ENCODE measurements at regions not wholly inside any gene's neighbourhood (a gene's known extent, or its start where the extent isn't known, plus 50 kb on each side); places are given as distances from the start of the nearest gene placed in this dataset.
A peak's percentile ranks its signal among the peaks of the same experiment; 100 is the strongest.
"Not testable (repeated sequence)": the region's sequence is repeated elsewhere in the genome, so short reads cannot be mapped to it uniquely, and the experiment has no call there.

DNA sequence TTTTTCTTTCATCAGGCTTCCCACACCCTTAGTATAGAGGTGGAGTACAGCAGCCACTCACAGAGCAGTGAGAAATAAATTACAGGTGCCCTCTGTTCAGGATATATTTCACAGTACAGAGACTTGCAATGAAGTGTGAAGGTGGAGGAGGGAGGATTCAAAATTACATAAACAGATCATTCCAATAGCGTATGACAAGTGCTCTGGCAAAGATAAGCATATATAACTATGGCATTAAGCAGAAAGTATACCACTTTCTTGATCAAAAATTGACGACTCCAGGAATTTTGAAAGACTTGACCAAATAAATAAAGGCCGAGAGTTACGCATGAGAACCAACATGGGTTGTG lies 108.7 kb downstream of the GPX5 start:
- peak overlapping the region; percentile 41 for H3K4me3 ChIP-seq (ENCODE audit: low read depth, low read length)
- TF ChIP-seq, protein P1, sequence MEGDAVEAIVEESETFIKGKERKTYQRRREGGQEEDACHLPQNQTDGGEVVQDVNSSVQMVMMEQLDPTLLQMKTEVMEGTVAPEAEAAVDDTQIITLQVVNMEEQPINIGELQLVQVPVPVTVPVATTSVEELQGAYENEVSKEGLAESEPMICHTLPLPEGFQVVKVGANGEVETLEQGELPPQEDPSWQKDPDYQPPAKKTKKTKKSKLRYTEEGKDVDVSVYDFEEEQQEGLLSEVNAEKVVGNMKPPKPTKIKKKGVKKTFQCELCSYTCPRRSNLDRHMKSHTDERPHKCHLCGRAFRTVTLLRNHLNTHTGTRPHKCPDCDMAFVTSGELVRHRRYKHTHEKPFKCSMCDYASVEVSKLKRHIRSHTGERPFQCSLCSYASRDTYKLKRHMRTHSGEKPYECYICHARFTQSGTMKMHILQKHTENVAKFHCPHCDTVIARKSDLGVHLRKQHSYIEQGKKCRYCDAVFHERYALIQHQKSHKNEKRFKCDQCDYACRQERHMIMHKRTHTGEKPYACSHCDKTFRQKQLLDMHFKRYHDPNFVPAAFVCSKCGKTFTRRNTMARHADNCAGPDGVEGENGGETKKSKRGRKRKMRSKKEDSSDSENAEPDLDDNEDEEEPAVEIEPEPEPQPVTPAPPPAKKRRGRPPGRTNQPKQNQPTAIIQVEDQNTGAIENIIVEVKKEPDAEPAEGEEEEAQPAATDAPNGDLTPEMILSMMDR (IDR thresholded peaks at IDR 0.05; ENCODE audit: insufficient read depth, low read length, poor library complexity, severe bottlenecking): no peak
- DNase-seq (ENCODE audit: low read depth): no peak
- H3K27me3 ChIP-seq (ENCODE audit: control insufficient read depth, insufficient read depth, low read length): peaks cover 20% of the 10 kb centered on the region
- no peaks in the 10 kb centered on the region for H3K36me3 ChIP-seq (ENCODE audit: control insufficient read depth, insufficient read depth, low read length)

DNA sequence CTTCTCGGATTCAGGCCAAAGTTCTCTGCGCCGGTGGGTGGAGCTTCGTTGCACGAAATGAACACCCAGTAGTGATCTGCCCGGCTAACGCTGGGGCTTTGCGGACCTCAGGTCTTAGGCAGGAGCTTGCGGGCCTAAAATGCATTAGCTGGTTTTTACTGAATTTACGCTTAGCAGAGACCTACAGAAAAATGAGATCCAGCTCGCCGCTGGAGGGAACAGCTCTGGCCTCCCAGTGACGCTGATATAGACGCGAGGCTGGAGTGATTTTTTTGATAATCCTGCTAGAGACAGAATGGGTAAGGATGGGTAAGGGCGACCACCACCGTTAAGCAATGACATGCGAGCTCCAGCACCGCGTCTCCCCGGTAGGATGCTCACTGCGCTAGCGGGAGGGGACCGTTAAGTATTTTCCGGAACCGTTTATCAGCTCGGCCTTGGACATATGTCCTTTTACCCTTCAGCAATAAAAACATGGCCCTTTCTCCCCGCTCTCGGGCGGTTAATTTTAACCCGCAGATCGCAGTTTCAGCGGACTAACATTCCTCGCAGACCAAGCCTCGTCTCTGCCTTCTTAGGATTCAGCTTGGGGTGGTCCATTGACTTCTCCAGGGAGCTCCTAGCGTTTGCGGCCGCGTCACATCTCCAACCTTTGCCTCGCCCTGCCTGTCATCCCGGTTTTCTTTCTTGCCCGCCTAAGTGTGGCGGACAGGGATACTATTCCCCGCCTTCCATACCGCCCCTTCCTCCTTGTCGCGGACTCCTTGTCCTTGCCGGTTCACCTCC lies 109.3 kb downstream of the GPX5 start:
- H3K4me3 ChIP-seq (ENCODE audit: low read depth, low read length): peak overlapping the region; percentile 41
- DNase-seq (ENCODE audit: low read depth): no peak
- H3K27me3 ChIP-seq (ENCODE audit: control insufficient read depth, insufficient read depth, low read length): peaks cover 20% of the 10 kb centered on the region
- TF ChIP-seq, protein P1 (IDR thresholded peaks at IDR 0.05; ENCODE audit: insufficient read depth, low read length, poor library complexity, severe bottlenecking): no peak
- H3K36me3 ChIP-seq (ENCODE audit: control insufficient read depth, insufficient read depth, low read length): no peaks in the 10 kb centered on the region

DNA sequence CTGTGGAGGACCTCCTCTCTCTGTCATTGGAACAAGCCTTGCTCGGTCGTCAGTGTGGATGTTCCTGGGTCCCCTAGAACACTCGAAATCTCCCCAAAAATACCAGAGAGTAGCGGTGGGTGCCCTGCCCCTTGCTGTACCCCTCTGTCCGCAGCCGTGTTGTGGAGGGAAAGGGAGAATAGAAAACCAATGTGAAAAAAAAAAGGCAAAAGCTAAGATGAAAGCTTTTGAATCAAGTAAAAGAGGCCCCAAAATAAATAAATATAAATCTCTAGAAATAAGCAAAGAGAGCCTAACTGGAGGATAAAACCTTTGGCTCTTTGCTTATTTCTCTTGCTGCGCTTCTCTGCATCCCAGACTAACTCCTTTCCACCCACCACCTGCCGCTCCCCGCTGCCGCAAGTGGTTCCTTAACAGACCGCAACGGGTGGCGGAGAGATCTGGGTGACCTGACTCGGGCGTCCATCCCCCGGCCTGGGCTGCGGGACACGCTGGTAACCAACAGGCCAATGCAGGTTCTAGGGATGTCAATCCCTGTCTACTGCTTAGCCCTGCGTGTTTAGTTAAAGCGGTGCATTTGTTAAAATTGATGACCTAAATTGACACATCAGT lies 110.0 kb downstream of the GPX5 start:
- Histone ChIP-seq H3K27me3 (ENCODE audit: control insufficient read depth, insufficient read depth, low read length) (peaks cover 20% of the 10 kb centered on the region), H3K4me3 (ENCODE audit: low read depth, low read length) (peak overlapping the region; percentile 41), H3K36me3 (ENCODE audit: control insufficient read depth, insufficient read depth, low read length) (no peaks in the 10 kb centered on the region)
- TF ChIP-seq, protein P1 (IDR thresholded peaks at IDR 0.05; ENCODE audit: insufficient read depth, low read length, poor library complexity, severe bottlenecking): no peak
- DNase-seq (ENCODE audit: low read depth): no peak

DNA sequence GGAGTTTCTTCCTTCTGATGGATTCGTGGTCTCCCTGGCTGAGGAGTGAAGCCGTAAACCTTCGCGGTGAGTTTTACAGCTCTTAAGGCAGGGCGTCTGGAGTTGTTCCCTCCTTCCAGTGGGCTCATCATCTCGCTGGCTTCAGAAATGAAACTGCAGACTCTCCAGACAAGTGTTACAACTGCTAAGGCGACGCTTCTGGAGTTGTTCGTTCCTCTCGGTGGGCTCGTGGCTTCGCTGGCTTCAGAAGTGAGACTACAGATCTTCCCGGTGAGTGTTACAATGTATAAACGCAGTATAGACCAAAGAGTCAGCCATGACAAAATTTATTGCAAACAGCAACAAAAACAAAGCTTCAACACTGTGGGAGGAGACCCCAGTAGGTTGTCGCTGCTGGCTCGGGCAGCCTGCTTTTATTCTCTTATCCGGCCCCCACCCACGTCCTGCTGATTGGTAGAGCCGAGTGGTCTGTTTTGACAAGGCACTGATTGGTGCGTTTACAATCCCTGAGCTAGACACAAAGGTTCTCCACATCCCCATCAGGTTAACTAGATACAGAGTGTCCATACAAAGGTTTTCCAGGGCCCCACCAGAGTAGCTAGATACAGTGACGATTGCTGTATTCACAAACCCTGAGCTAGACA lies 113.2 kb downstream of the GPX5 start:
- DNase-seq (ENCODE audit: low read depth): no peak
- Histone ChIP-seq H3K27me3 (ENCODE audit: control insufficient read depth, insufficient read depth, low read length) (peaks cover 17% of the 10 kb centered on the region), H3K36me3 (ENCODE audit: control insufficient read depth, insufficient read depth, low read length) (no peaks in the 10 kb centered on the region), H3K4me3 (ENCODE audit: low read depth, low read length) (no peak overlapping the region)
- TF ChIP-seq, protein P1 (IDR thresholded peaks at IDR 0.05; ENCODE audit: insufficient read depth, low read length, poor library complexity, severe bottlenecking): no peak

DNA sequence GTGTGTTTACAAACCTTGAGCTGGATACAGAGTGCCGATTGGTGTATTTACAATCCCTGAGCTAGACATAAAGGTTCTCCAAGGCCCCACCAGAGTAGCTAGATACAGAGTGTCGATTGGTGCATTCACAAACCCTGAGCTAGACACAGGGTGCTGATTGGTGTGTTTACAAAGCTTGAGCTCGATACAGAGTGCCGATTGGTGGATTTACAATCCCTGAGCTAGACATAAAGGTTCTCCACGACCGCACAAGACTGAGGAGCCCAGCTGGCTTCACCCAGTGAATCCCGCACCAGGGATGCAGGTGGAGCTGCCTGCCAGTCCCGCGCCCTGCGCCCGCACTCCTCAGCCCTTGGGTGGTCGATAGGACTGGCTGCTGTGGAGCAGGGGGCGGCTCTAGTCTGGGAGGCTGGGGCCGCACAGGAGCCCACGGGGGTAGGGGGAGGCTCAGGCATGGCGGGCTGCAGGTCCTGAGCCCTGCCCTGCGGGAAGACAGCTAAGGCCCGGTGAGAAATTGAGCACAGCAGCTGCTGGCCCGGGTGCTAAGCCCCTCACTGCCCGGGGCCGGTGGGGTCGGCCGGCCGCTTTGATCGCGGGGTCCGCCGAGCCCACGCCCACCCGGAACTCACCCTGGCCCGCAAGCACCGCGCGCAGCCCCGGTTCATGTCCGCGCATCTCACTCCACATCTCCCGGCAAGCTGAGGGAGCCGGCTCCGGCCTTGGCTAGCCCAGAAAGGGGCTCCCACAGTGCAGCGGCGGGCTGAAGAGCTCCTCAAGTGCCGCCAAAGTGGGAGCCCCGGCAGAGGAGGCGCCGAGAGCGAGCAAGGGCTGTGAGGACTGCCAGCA lies 114.0 kb downstream of the GPX5 start:
- DNase-seq (ENCODE audit: low read depth); H3K36me3 ChIP-seq (ENCODE audit: control insufficient read depth, insufficient read depth, low read length); H3K4me3 ChIP-seq (ENCODE audit: low read depth, low read length): not testable (repeated sequence)
- peaks cover 17% of the 10 kb centered on the region for H3K27me3 ChIP-seq (ENCODE audit: control insufficient read depth, insufficient read depth, low read length)

Data from kidney epithelial cell (primary cell).